ENCODE measurements at regions not wholly inside any gene's neighbourhood (a gene's known extent, or its start where the extent isn't known, plus 50 kb on each side); places are given as distances from the start of the nearest gene placed in this dataset.
A peak's percentile ranks its signal among the peaks of the same experiment; 100 is the strongest.

DNA sequence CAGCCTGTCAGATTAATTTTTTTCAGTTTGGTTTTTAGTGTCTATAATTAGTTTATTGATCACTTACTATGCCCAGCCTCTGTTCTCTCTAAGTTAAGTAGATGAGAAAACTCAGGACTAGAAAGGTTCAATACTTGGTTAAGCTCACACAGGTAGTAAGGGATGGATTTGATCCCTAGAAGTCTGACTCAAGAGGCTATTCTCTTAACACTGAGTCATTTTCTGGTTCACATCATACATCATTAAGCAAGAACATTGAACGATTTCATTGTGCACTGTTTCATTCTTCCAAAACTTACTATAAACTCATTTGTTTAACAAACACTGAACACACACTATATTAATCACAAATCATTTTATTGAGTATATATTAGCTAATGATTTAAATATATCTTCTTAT is 54.1 kb upstream of the SLC38A11 start:
- TF ChIP-seq POLR2AphosphoS5 (IDR thresholded peaks at IDR 0.05) = no peak
- no peak for TF ChIP-seq EP300 (IDR thresholded peaks at IDR 0.05)
- TF ChIP-seq, protein P1, sequence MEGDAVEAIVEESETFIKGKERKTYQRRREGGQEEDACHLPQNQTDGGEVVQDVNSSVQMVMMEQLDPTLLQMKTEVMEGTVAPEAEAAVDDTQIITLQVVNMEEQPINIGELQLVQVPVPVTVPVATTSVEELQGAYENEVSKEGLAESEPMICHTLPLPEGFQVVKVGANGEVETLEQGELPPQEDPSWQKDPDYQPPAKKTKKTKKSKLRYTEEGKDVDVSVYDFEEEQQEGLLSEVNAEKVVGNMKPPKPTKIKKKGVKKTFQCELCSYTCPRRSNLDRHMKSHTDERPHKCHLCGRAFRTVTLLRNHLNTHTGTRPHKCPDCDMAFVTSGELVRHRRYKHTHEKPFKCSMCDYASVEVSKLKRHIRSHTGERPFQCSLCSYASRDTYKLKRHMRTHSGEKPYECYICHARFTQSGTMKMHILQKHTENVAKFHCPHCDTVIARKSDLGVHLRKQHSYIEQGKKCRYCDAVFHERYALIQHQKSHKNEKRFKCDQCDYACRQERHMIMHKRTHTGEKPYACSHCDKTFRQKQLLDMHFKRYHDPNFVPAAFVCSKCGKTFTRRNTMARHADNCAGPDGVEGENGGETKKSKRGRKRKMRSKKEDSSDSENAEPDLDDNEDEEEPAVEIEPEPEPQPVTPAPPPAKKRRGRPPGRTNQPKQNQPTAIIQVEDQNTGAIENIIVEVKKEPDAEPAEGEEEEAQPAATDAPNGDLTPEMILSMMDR (IDR thresholded peaks at IDR 0.05) = no peak
- TF ChIP-seq POLR2A (IDR thresholded peaks at IDR 0.05) = no peak
- H3K4me1 ChIP-seq = peaks cover 0 to 17% (median 4%) of the 10 kb centered on the region in 3 donors
- no peaks in the 10 kb centered on the region for H3K27me3 ChIP-seq
- no peaks in the 10 kb centered on the region for H3K36me3 ChIP-seq
- H3K4me3 ChIP-seq = no peak overlapping the region
- H3K9me3 ChIP-seq = no peaks in the 10 kb centered on the region
- ATAC-seq = peak; percentile 65
- H3K27ac ChIP-seq = peak overlapping the region in 1 of 4 donors; percentile 17
- 20 to 29% methylated on average over 1 of the region's 1 CpG for WGBS, 2 donors (ENCODE audit: low coverage in 1 of 2)

DNA sequence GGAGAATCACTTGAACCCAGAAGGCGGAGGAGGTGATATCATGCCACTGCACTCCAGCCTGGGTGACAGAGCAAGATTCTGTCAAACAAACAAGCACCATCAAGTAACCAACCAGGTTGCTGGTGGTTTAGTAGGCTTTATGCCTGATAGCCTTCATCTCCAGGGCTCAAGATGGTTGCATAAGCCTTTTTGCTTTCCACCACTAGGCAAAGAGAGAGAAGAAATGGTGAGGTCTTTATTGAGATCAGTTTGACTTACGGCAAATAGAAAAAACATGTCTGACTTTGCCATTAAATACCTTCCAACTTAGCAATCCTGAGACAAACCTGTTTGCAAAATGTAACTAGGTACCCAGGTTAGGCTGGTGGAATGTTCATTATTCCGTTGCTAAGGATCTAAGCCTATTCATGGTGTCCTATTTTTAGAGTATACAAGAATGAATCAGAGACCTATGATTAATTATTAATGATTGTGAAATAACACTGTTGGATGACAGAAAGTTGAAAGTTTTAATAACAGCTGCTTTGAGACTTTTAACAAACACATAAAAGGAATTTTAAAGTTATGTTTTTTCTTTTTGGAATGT is 53.5 kb upstream of the SLC38A11 start:
- Histone ChIP-seq H3K4me3 (no peak overlapping the region), H3K27ac (peak overlapping the region in 1 of 4 donors; percentile 17), H3K36me3 (no peaks in the 10 kb centered on the region), H3K4me1 (peaks cover 0 to 17% (median 4%) of the 10 kb centered on the region in 3 donors), H3K27me3 (no peaks in the 10 kb centered on the region), H3K9me3 (no peaks in the 10 kb centered on the region)
- 54 to 56% methylated on average over 2 to 3 of the region's 3 CpGs for WGBS, 2 donors (ENCODE audit: low coverage in 1 of 2)
- TF ChIP-seq EP300 (IDR thresholded peaks at IDR 0.05) (no peak), POLR2A (IDR thresholded peaks at IDR 0.05) (no peak), POLR2AphosphoS5 (IDR thresholded peaks at IDR 0.05) (no peak)
- TF ChIP-seq, protein P1 (IDR thresholded peaks at IDR 0.05) = no peak
- peak; percentile 76 for ATAC-seq

DNA sequence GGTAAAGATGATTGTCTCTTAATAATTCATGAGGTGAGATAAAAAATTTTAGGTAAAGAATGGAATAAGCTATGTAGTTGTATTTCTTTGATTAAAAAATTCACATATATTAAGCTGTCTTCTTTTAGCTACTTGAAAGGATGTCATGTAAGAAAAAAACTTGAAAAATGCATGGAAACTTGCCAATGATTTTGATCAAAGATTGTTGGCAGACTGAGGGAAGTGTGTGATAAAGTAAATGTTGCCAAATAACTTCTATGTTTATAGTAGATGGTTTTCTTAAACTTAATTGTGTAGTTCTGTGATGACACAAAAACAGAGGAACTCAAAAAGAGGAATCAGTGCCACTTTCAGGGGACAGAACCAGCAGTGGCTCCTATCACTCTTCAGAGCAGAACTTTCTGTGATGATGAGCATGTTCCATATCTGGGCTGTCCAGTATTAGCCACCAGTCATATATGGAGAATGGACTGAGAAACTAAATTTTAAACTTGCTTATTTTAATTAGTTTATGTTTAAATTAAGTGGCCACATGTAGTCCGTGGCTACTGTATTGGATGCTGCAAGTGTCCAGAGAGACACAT is 51.9 kb upstream of the SLC38A11 start:
- Histone ChIP-seq H3K27ac (no peak overlapping the region), H3K36me3 (no peaks in the 10 kb centered on the region), H3K4me3 (no peak overlapping the region), H3K9me3 (no peaks in the 10 kb centered on the region), H3K27me3 (no peaks in the 10 kb centered on the region), H3K4me1 (peaks cover 0 to 17% (median 7%) of the 10 kb centered on the region in 3 donors)
- WGBS, 2 donors (ENCODE audit: low coverage in 1 of 2) = 64 to 71% methylated on average over 1 of the region's 1 CpG
- no peak for ATAC-seq
- TF ChIP-seq EP300 (IDR thresholded peaks at IDR 0.05) (no peak), POLR2A (IDR thresholded peaks at IDR 0.05) (no peak), POLR2AphosphoS5 (IDR thresholded peaks at IDR 0.05) (no peak)
- TF ChIP-seq, protein P1 (IDR thresholded peaks at IDR 0.05) = no peak
